AG04450 (cell line): ENCODE measurements at regions not wholly inside any gene's neighbourhood (a gene's known extent, or its start where the extent isn't known, plus 50 kb on each side); places are given as distances from the start of the nearest gene placed in this dataset.

ENCODE experiments used
- CTCF ChIA-PET: fragments of 300-600, 350-600 bp; formaldehyde crosslinking; extraction: SDS; loops from one replicate; lab custom pipeline; 2022; ENCODE audit warnings: antibody characterized with exemption, inconsistent platforms; lab: Charles Lee
- POLR2A ChIA-PET: fragments of 350-600 bp; formaldehyde crosslinking; extraction: SDS; loops from one replicate; lab custom pipeline; 2021; ENCODE audit warnings: antibody characterized with exemption, inconsistent platforms; lab: Yijun Ruan, JAX
- DNase-seq: peaks from one replicate; pipeline ENCODE4 v3.0.0-alpha.2; 2011; ENCODE audit warnings: low read depth, low spot score
- H3K27ac ChIP-seq: one replicate; pipeline ENCODE4 v1.5.1; 2012; ENCODE audit warnings: low read depth, low read length, control low read depth
- H3K27me3 ChIP-seq: one replicate; pipeline ENCODE4 v1.6.0; 2012; ENCODE audit warnings: low read length; ENCODE audit not compliant: control insufficient read depth, insufficient read depth
- H3K4me3 ChIP-seq: 2 replicates; pipeline ENCODE4 v1.5.1; 2011; ENCODE audit warnings: mild to moderate bottlenecking, low read depth, low read length, control low read depth
- H3K9me3 ChIP-seq: 2 replicates; pipeline ENCODE4 v1.5.1; 2012; ENCODE audit warnings: low read length; ENCODE audit not compliant: control insufficient read depth, insufficient read depth
- CTCF ChIP-seq: IDR thresholded peaks from 2 replicates; pipeline ENCODE4 v1.5.1; 2011; ENCODE audit warnings: low read depth, low read length, control low read depth, inconsistent platforms

- Histone ChIP-seq H3K27me3 (peaks cover 5% of the 10 kb centered on the region), H3K27ac (no peak overlapping the region), H3K9me3 (peaks cover 3% of the 10 kb centered on the region; the same call in 1 of the 2 replicates), H3K4me3 (no peak overlapping the region)
- TF ChIP-seq CTCF = no peak
- CTCF ChIA-PET = interaction anchor here (0.7 to 0.8 kb wide), 2 partner anchors 65 to 134 kb away, joined by 3 read pairs; no protein-coding TSS in a partner anchor
- POLR2A ChIA-PET = no interaction called here
- DNase-seq = no peak
Observed at GRCh38 chr18:10036479-10036878, 122.7 kb downstream of the VAPA start.

DNA sequence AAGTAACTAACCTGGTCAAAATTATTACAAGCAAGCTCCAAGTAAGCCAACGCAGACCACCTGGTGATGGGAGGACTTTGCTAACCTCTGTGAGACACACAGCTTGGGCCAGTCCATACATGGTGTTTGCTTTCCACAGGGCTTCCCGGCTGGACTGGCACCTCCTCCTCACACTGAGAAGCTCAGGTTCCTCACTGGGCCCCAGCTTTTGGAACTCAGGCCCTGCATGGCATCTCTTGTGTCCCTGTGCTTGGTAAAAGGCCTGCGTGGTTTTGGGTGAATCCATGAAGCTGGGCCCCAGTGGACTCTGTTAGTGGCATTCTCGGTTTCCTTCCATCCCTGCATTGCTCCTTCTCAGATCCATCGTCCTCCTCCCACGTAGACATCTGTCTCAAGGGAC, 123.4 kb downstream of the VAPA start:
- Histone ChIP-seq H3K4me3 (no peak overlapping the region), H3K27me3 (peaks cover 5% of the 10 kb centered on the region), H3K27ac (no peak overlapping the region), H3K9me3 (peaks cover 5% of the 10 kb centered on the region)
- no peak for TF ChIP-seq CTCF
- ChIA-PET CTCF (interaction anchor here (0.7 kb wide), 1 partner anchor 134 kb away, joined by 3 read pairs; no protein-coding TSS in a partner anchor), POLR2A (no interaction called here)
- DNase-seq = no peak

GRCh38 chr18:10038268-10038667, 124.5 kb downstream of the VAPA start:
- ChIA-PET CTCF (no interaction called here), POLR2A (no interaction called here)
- no peak overlapping the region for H3K4me3 ChIP-seq
- H3K27ac ChIP-seq = no peak overlapping the region
- TF ChIP-seq CTCF = no peak
- peaks cover 6% of the 10 kb centered on the region for H3K9me3 ChIP-seq
- no peak for DNase-seq
- H3K27me3 ChIP-seq = peaks cover 3% of the 10 kb centered on the region

GRCh38 chr18:10040287-10041011, 126.6 kb downstream of the VAPA start:
- POLR2A ChIA-PET = interaction anchor here (0.6 to 1.8 kb wide), 7 partner anchors 12 to 98 kb away, joined by 3 to 9 read pairs (median 6); no protein-coding TSS in a partner anchor
- Histone ChIP-seq H3K4me3 (no peak overlapping the region), H3K27ac (peak overlapping the region; percentile 41), H3K27me3 (no peaks in the 10 kb centered on the region), H3K9me3 (peaks cover 8% of the 10 kb centered on the region)
- DNase-seq = no peak
- CTCF ChIA-PET = interaction anchor here (0.6 to 2.0 kb wide), 5 partner anchors 10 to 1114 kb away, joined by 3 to 6 read pairs (median 4); no protein-coding TSS in a partner anchor
- TF ChIP-seq CTCF = no peak

DNA sequence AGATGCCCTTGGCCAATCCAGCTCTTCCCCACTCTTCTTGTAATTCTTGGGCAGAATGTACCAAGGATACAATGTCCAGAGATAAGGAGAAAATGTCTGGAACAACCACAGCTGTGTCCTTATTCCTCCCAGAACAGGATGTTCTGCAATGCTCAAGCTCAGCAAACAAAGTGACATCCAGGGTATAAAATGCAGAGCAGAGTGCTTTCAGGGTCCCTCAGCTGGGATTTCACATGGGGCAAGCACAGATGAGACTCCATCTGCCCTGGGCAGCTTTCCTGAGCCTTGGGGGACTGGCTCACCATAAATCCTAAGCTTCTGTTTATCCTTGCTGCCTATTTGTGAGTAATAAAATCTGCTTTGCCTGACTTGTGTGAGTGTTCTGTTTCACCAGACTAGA, 127.4 kb downstream of the VAPA start:
- no peak for TF ChIP-seq CTCF
- ChIA-PET POLR2A (interaction anchor here (0.6 to 1.8 kb wide), 8 partner anchors 9 to 98 kb away, joined by 3 to 9 read pairs (median 5); no protein-coding TSS in a partner anchor), CTCF (interaction anchor here (0.8 to 2.0 kb wide), 3 partner anchors 9 to 70 kb away, joined by 3 to 6 read pairs (median 4); no protein-coding TSS in a partner anchor)
- H3K27ac ChIP-seq = peak overlapping the region; percentile 41
- no peak for DNase-seq
- H3K9me3 ChIP-seq = peaks cover 8% of the 10 kb centered on the region
- H3K4me3 ChIP-seq = no peak overlapping the region
- no peaks in the 10 kb centered on the region for H3K27me3 ChIP-seq
